Inflammatory macrophage (primary cell): ENCODE measurements at regions not wholly inside any gene's neighbourhood (a gene's known extent, or its start where the extent isn't known, plus 50 kb on each side); places are given as distances from the start of the nearest gene placed in this dataset.

Source experiments
- DNase-seq, 2 donors: peaks; one replicate each; pipeline ENCODE4 v3.0.0-alpha.2; 2020 to 2022

DNA sequence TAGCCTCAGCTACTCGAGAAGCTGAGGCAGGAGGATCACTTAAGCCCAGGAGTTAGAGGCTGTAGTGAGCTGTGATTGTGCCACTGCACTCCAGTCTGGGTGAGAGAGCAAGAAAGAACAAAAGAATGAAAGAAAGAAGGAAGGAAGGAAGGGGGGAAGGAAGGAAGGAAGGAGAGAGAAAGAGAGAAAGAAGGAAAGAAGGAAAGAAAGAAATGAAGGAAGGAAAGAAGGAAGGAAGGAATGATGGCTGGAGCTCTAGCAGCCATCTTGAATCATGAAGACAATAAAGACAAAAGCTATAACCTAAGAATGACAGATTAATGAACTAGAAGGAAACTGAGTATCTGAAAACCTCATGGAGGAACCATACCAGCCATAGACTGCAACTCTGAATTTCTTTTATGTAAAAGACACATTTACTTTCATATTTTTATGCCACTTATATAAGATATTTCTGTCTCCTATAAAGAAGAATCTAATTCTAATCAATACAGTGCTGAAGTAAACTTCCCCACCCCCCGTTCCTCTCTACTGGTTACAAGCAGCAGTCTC is 522.3 kb upstream of the JARID2 start:
- no peak for DNase-seq

GRCh38 chr6:14724549-14724948 is 521.3 kb upstream of the JARID2 start:
- DNase-seq, result no peak

- peak; percentile 43 to 50 for DNase-seq
Measured at GRCh38 chr6:14726816-14727493, 518.9 kb upstream of the JARID2 start.

DNA sequence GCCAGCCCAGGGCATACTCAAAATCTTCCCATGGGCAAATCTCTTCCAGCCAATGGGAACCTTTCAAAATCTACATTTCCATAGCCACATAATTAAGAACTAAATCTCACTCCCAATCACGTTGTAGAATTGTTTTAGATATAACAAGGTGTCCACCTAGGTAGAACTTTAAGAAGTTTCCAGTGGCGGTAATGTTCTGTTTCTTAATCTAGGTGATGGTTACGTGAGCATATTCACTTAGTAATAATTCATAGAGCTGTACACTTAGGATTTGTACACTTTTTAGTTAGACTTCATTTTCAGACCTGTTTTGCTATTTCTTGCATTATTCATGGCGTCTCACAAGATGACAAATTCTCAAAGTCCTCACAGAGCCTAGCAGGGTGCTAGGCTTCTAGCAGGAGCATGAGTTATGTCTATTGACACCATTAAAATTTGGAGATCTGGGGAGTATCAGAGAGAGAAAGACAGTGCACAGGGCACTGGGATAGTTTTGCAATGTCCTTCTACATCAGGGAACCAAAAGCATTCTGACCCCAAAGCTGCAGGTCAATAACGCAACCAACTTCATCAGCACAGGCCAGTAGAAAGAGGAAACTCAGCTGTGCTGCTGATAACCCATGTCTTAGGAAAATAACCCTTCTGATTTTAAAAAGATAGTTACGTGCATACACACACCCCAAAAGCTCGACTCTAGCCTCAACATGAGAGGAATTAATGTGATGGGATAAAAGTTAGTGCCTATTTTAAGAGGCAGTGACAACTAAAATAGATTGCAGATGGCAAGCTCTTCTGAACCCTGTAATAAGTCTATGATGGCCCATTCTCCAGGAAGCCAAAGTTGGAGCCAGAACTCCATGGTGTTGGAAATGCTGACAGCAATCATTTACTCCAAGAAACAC is 518.1 kb upstream of the JARID2 start:
- peak; percentile 89 to 90 for DNase-seq

DNA sequence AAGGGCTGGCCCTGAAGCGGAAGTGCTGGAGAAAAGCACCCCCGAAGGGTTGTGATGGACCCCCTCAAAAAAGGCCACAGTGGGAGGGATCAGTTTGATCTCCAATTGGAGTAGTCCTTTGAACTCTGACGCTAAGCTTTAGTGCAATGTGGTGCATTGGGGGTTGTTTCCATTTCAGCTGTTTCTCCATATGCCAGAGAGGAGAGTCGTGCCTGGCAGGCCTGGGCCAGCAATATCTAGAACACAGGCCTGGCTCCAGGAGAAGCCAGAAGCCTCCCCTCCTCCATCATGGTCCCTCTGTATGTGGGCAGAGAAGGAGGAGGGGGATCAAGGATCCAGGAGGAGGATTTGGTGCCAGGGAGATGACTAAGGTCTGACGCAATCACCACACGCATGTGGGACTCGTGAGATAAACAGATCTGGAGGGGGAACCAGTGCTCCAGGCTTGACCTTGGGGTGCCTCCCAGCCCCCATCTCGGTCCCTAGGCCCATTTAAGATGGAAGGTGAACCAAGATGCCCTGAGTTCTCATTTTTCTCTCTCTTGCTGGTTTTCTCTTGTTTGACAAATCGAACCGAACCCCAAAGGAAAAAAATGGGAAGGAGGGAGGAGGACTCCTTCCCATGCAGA is 517.4 kb upstream of the JARID2 start:
- DNase-seq, result peak; percentile 64 to 86

DNA sequence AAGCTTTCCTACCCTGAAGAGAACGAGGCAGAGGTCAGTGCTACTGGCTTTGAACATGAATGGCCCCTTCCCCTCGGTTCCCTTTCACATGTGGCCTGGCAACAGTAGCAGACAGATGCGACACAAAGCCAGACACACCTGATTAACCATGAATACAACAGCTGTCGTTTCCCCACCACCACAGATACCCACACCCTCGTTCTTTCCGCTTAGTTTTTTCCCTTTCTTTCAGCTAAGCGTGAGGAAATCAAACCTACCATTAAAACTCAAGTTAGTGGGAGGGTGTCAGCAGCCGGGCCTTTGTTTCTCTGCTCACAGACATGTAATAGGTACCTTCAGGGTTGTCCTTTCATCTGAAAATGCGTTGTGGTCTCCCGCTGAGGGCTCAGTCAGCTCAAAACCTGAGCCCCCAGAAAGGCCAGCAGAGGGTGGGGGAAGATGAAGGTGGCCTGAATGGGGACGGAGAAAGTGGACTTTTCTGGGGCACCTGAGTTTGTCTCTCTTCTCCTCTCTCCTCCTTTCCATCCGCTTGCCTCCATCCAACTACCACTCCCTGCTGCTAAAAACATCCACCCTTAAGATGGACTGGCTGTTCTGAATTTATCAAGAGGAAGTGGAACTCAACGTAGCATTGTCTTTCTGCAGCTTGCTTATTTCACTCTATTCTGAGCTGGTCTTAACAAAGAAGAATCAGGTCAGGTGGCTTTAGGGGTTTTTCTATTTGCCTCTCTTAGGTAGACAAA is 516.6 kb upstream of the JARID2 start:
- DNase-seq, result peak in 1 of 2 donors; percentile 22

- DNase-seq, result no peak
Measured at GRCh38 chr6:14730654-14731053, 515.2 kb upstream of the JARID2 start.

- no peak for DNase-seq
Measured at GRCh38 chr6:14731611-14732010, 514.3 kb upstream of the JARID2 start.

GRCh38 chr6:14732226-14732843 is 513.5 kb upstream of the JARID2 start:
- no peak for DNase-seq

GRCh38 chr6:14732844-14733757 is 512.8 kb upstream of the JARID2 start:
- DNase-seq, result peak; percentile 59 to 75

DNA sequence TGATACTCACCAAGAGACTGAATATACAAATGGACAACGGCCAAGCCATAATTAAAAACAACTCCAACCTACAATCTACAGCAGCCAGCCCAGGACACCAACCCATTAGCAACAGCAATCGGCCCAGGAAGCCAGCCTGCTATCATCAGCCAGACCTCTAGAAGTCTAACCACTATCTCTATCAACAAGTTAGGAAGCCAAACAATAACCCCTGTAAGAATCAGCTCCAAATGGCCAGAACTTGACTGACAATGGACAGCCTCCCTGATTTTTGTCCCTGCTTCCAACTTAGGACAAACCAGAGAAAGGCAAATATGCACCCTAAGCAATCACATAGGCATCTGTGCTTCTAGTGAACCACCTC is 511.8 kb upstream of the JARID2 start:
- DNase-seq, result no peak

- peak; percentile 92 for DNase-seq
Measured at GRCh38 chr6:14734416-14735340, 511.2 kb upstream of the JARID2 start.

GRCh38 chr6:14735956-14736486 is 509.8 kb upstream of the JARID2 start:
- no peak for DNase-seq

DNA sequence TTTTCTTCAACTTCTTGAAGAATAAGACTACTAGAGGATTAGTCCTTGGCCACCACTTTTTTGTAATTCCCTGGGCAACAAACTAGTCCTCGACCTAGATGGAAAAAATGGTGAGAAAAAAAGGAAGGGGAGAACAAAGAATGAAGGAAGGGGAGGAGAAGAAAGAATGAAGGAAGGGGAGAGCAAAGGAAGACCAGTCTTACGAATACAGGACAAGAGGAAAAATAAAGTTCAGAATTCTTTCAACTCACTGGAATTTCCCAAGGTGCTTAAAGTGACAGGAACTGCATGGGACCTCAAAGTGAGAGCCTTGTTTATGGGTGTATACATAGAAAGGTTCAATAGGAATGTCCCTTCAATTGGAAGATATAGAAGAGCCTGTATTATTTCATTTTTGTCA is 509.3 kb upstream of the JARID2 start:
- DNase-seq, result no peak

DNA sequence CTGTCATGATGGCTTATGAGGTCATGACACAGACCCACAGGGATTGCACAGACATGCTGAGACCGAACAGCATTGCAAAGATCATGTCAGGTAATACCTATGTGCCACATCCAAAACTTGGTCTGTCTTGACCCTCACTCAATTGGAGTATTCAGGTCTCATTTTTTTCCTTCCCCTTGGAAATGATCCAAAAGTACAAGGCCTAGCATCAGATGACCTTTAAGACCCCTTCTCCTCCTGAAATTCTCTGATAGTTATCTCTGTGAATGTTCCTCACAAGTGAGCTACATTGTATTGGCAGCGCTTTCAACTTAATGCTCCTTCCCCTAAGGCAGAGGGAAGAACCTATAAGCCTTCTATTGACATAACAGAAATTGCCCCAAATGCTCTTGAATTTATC is 507.4 kb upstream of the JARID2 start:
- DNase-seq, result no peak

GRCh38 chr6:14738933-14739332 is 506.9 kb upstream of the JARID2 start:
- peak; percentile 31 to 43 for DNase-seq

GRCh38 chr6:14739827-14740226 is 506.0 kb upstream of the JARID2 start:
- DNase-seq, result no peak

GRCh38 chr6:14742171-14742570 is 503.7 kb upstream of the JARID2 start:
- DNase-seq, result no peak

DNA sequence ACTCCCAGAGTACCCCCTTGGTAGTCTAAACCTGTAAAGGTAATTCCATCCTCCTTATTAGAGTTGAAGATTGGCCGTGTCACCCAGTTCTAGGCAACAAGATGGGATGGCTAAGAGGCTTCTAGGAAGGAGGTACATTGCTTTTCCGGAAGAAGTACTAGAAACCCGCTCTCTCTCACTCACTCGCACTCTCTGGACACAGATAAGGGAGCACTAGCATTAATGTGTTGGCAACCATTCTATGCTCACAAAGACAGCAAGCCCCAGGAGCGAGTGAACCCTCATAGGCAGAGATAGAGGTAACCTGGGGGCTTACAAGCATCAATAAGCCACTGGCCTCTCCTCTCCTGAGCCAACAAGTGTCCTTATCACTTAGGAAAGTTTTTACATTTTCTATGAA is 503.2 kb upstream of the JARID2 start:
- DNase-seq, result no peak

DNA sequence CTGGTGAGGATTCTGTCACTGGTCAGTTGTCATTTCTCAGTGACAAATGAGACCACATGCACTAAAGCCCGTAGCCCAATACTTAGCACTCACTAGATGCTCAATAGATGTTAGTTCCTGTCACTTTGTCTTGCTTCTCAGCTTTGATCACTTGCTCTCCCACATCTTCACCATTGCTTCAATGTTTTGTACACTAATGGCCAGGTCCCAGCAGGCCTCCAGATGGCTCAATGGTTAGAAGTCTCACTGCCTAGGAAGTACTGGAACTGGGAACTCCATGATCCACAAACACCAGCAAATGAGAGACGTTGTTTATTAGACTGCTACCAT is 502.8 kb upstream of the JARID2 start:
- no peak for DNase-seq
